ENCODE measurements at regions not wholly inside any gene's neighbourhood (a gene's known extent, or its start where the extent isn't known, plus 50 kb on each side); places are given as distances from the start of the nearest gene placed in this dataset.

DNA sequence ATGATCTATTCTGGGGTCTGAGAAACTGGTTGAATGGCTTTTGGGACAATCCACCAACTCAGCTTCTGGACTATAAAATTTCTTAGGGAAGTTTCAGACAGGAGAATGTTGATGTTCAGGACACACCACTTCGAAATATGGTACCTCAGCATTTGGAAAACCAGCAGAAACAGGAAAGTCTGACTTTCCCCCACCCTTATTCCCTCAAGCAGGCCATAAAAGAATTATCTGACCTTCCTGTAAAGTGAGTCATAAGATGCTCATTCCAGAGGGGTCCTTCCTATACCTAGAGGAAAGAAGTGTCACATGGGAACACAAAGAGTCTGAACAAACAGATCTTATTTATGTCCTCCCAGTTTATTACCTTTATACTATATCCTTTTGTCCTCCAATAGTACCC lies 415.0 kb downstream of the CPS1 start:
- TF ChIP-seq, protein P1, sequence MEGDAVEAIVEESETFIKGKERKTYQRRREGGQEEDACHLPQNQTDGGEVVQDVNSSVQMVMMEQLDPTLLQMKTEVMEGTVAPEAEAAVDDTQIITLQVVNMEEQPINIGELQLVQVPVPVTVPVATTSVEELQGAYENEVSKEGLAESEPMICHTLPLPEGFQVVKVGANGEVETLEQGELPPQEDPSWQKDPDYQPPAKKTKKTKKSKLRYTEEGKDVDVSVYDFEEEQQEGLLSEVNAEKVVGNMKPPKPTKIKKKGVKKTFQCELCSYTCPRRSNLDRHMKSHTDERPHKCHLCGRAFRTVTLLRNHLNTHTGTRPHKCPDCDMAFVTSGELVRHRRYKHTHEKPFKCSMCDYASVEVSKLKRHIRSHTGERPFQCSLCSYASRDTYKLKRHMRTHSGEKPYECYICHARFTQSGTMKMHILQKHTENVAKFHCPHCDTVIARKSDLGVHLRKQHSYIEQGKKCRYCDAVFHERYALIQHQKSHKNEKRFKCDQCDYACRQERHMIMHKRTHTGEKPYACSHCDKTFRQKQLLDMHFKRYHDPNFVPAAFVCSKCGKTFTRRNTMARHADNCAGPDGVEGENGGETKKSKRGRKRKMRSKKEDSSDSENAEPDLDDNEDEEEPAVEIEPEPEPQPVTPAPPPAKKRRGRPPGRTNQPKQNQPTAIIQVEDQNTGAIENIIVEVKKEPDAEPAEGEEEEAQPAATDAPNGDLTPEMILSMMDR (IDR thresholded peaks at IDR 0.05; ENCODE audit: borderline replicate concordance, extremely low read depth, low read length, poor library complexity, severe bottlenecking): no peak
- TF ChIP-seq EZH2 (IDR thresholded peaks at IDR 0.05; ENCODE audit: borderline replicate concordance, low read depth, low read length, severe bottlenecking): no peak

All from DND-41 (cell line).